Activated naive CD4-positive, alpha-beta T cell treated with anti-CD3 and anti-CD28 coated beads, Interleukin-2, amount 50 U/mL, for 24 hours (primary cell): ENCODE measurements at regions not wholly inside any gene's neighbourhood (a gene's known extent, or its start where the extent isn't known, plus 50 kb on each side); places are given as distances from the start of the nearest gene placed in this dataset.
"Not testable (repeated sequence)": the region's sequence is repeated elsewhere in the genome, so short reads cannot be mapped to it uniquely, and the experiment has no call there.

ENCODE experiments used
- H3K27ac Mint-ChIP-seq: one replicate; pipeline ENCODE4 v1.8.0; 2021; ENCODE audit warnings: mild to moderate bottlenecking, mixed read lengths
- H3K27me3 Mint-ChIP-seq: one replicate; pipeline ENCODE4 v1.8.0; 2021; ENCODE audit warnings: mixed read lengths
- H3K36me3 Mint-ChIP-seq: one replicate; pipeline ENCODE4 v1.8.0; 2021; ENCODE audit warnings: mixed read lengths
- H3K4me1 Mint-ChIP-seq: one replicate; pipeline ENCODE4 v1.8.0; 2021; ENCODE audit warnings: mixed read lengths
- H3K4me3 Mint-ChIP-seq: one replicate; pipeline ENCODE4 v1.8.0; 2021; ENCODE audit warnings: mild to moderate bottlenecking, mixed read lengths
- H3K9me3 Mint-ChIP-seq: one replicate; pipeline ENCODE4 v1.8.0; 2021; ENCODE audit warnings: mixed read lengths

DNA sequence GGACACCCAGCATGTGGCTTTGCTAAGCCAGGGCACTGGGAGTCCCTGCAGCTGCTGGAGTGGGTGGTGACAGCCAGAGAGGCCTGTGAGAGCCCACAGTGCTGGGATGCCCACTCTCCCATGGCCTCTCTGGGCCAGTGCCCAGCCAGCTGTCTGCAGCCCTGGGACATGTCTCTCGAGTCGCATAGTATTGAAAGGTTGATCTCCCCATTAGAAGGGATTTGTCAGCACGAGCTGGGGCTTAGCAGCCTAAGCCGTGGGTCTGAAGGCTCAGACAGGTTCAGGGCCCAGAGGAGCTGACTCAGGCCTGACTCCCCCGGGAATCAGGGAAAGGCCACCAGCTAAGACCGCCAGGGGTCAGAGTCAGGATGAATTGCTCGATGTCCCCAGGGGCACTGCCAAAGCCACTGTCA is 53.5 kb downstream of the FOXD2 start:
- Mint-ChIP-seq H3K4me3 (no peak overlapping the region), H3K27me3 (peaks cover 4% of the 10 kb centered on the region), H3K4me1 (no peaks in the 10 kb centered on the region)

GRCh38 chr1:47495176-47495713 is 57.4 kb downstream of the FOXD2 start:
- Mint-ChIP-seq H3K36me3 (no peaks in the 10 kb centered on the region), H3K4me1 (no peaks in the 10 kb centered on the region), H3K9me3 (no peaks in the 10 kb centered on the region), H3K27ac (no peak overlapping the region), H3K4me3 (no peak overlapping the region), H3K27me3 (peaks cover 8% of the 10 kb centered on the region)

More for the DNA sequence above, 53.5 kb downstream of the FOXD2 start:
- Mint-ChIP-seq H3K27ac (no peak overlapping the region), H3K36me3 (no peaks in the 10 kb centered on the region), H3K9me3 (no peaks in the 10 kb centered on the region)

GRCh38 chr1:47498551-47498950 is 60.7 kb downstream of the FOXD2 start:
- Mint-ChIP-seq H3K27me3 (peaks cover 27% of the 10 kb centered on the region), H3K4me1 (no peaks in the 10 kb centered on the region), H3K27ac (no peak overlapping the region), H3K9me3 (no peaks in the 10 kb centered on the region), H3K4me3 (no peak overlapping the region), H3K36me3 (no peaks in the 10 kb centered on the region)

- Mint-ChIP-seq H3K36me3 (no peaks in the 10 kb centered on the region), H3K9me3 (no peaks in the 10 kb centered on the region), H3K27ac (no peak overlapping the region), H3K27me3 (peaks cover 39% of the 10 kb centered on the region), H3K4me1 (no peaks in the 10 kb centered on the region), H3K4me3 (no peak overlapping the region)
Measured at GRCh38 chr1:47501069-47501468, 63.2 kb downstream of the FOXD2 start.

GRCh38 chr1:47502746-47503370 is 65.0 kb downstream of the FOXD2 start:
- Mint-ChIP-seq H3K36me3 (no peaks in the 10 kb centered on the region), H3K9me3 (no peaks in the 10 kb centered on the region), H3K27ac (no peak overlapping the region), H3K4me3 (no peak overlapping the region), H3K4me1 (no peaks in the 10 kb centered on the region), H3K27me3 (peaks cover 53% of the 10 kb centered on the region)

DNA sequence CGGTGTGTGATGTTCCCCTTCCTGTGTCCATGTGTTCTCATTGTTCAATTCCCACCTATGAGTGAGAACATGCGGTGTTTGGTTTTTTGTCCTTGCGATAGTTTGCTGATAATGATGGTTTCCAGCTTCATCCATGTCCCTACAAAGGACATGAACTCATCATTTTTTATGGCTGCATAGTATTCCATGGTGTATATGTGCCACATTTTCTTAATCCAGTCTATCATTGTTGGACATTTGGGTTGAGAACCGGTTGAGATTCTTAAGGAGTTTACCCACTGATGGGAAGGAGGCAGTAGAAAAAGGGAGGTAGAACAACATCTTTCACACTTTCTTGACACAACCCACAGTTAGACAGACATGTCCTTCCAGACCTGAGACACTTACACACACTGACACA is 67.0 kb downstream of the FOXD2 start:
- not testable (repeated sequence) for H3K9me3 Mint-ChIP-seq, H3K36me3 Mint-ChIP-seq, H3K27ac Mint-ChIP-seq, H3K4me3 Mint-ChIP-seq, H3K4me1 Mint-ChIP-seq
- H3K27me3 Mint-ChIP-seq, result peaks cover 55% of the 10 kb centered on the region

GRCh38 chr1:47505267-47505666 is 67.4 kb downstream of the FOXD2 start:
- Mint-ChIP-seq H3K9me3 (no peaks in the 10 kb centered on the region), H3K27ac (no peak overlapping the region), H3K4me3 (no peak overlapping the region), H3K4me1 (no peaks in the 10 kb centered on the region), H3K36me3 (no peaks in the 10 kb centered on the region), H3K27me3 (peaks cover 57% of the 10 kb centered on the region)

- H3K27me3 Mint-ChIP-seq, result peaks cover 58% of the 10 kb centered on the region
- no peak overlapping the region for H3K27ac Mint-ChIP-seq
- H3K36me3 Mint-ChIP-seq, result no peaks in the 10 kb centered on the region
- no peaks in the 10 kb centered on the region for H3K4me1 Mint-ChIP-seq
- no peaks in the 10 kb centered on the region for H3K9me3 Mint-ChIP-seq
- H3K4me3 Mint-ChIP-seq, result no peak overlapping the region
Measured at GRCh38 chr1:47506053-47506452, 68.2 kb downstream of the FOXD2 start.

DNA sequence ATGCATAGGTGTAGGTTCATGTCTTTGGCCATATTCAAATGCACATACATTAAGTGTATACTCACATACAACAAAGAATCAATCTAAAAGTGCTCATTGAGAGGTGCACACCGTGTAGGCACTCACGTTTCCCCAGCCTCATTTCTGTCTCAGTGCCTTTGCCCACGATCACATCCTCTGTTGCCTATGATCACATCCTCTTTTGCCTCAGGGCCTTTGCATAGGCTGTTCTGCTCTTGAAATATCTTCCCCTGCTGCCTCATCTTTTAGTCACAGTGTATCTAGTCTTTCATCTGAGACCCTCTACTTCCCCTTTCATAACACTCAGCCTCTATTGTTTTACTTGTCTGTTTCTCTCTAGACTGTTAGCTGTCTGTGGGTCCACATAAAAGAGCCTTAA is 69.3 kb downstream of the FOXD2 start:
- Mint-ChIP-seq H3K4me3 (no peak overlapping the region), H3K27me3 (peaks cover 56% of the 10 kb centered on the region)

GRCh38 chr1:47507881-47508701 is 70.2 kb downstream of the FOXD2 start:
- H3K27ac Mint-ChIP-seq, result no peak overlapping the region
- no peaks in the 10 kb centered on the region for H3K4me1 Mint-ChIP-seq
- H3K4me3 Mint-ChIP-seq, result peak overlapping the region; percentile 79
- H3K36me3 Mint-ChIP-seq, result no peaks in the 10 kb centered on the region
- no peaks in the 10 kb centered on the region for H3K9me3 Mint-ChIP-seq
- peaks cover 55% of the 10 kb centered on the region for H3K27me3 Mint-ChIP-seq

More for the DNA sequence above, 69.3 kb downstream of the FOXD2 start:
- Mint-ChIP-seq H3K9me3 (no peaks in the 10 kb centered on the region), H3K27ac (no peak overlapping the region), H3K4me1 (no peaks in the 10 kb centered on the region), H3K36me3 (no peaks in the 10 kb centered on the region)

GRCh38 chr1:47508702-47509431 is 71.0 kb downstream of the FOXD2 start:
- Mint-ChIP-seq H3K4me1 (no peaks in the 10 kb centered on the region), H3K36me3 (peaks cover under 1% of the 10 kb centered on the region), H3K9me3 (no peaks in the 10 kb centered on the region), H3K27ac (no peak overlapping the region), H3K27me3 (peaks cover 50% of the 10 kb centered on the region), H3K4me3 (peak overlapping the region; percentile 79)

GRCh38 chr1:47510282-47510811 is 72.5 kb downstream of the FOXD2 start:
- H3K4me3 Mint-ChIP-seq, result no peak overlapping the region
- peaks cover 51% of the 10 kb centered on the region for H3K27me3 Mint-ChIP-seq
- no peak overlapping the region for H3K27ac Mint-ChIP-seq
- no peaks in the 10 kb centered on the region for H3K9me3 Mint-ChIP-seq
- H3K4me1 Mint-ChIP-seq, result no peaks in the 10 kb centered on the region
- H3K36me3 Mint-ChIP-seq, result peaks cover 1% of the 10 kb centered on the region

DNA sequence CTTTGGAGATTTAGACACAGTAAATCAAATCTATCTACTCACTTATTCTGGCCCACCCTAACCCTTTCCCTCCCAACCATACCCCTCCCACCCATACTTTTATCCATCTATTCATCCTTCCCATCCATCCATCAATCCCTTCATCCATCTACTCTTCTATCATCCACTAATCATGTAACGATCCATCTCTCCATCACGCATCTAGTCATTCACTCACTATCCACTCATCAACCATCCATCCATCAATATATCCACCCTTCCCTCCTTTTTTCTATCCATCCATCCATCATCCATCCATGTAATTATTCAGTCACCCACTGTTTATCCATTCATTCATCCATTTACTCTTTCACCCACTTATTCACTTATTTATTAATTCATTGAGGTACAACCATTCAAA is 74.0 kb downstream of the FOXD2 start:
- H3K9me3 Mint-ChIP-seq, result no peaks in the 10 kb centered on the region

GRCh38 chr1:47513393-47513792 is 75.5 kb downstream of the FOXD2 start:
- no peak overlapping the region for H3K27ac Mint-ChIP-seq
- peaks cover 36% of the 10 kb centered on the region for H3K27me3 Mint-ChIP-seq
- no peaks in the 10 kb centered on the region for H3K9me3 Mint-ChIP-seq
- H3K4me3 Mint-ChIP-seq, result no peak overlapping the region
- H3K36me3 Mint-ChIP-seq, result peaks cover 1% of the 10 kb centered on the region
- no peaks in the 10 kb centered on the region for H3K4me1 Mint-ChIP-seq

More for the DNA sequence above, 74.0 kb downstream of the FOXD2 start:
- Mint-ChIP-seq H3K36me3 (peaks cover 1% of the 10 kb centered on the region), H3K4me1 (no peaks in the 10 kb centered on the region), H3K27ac (no peak overlapping the region), H3K27me3 (peaks cover 41% of the 10 kb centered on the region), H3K4me3 (no peak overlapping the region)

- peaks cover 1% of the 10 kb centered on the region for H3K36me3 Mint-ChIP-seq
- H3K9me3 Mint-ChIP-seq, result no peaks in the 10 kb centered on the region
- peaks cover 32% of the 10 kb centered on the region for H3K27me3 Mint-ChIP-seq
Measured at GRCh38 chr1:47514229-47514628, 76.4 kb downstream of the FOXD2 start.

More at GRCh38 chr1:47514229-47514628, 76.4 kb downstream of the FOXD2 start:
- Mint-ChIP-seq H3K4me3 (no peak overlapping the region), H3K27ac (no peak overlapping the region), H3K4me1 (no peaks in the 10 kb centered on the region)
